Psoas muscle (tissue), 7 donors: ENCODE measurements at regions not wholly inside any gene's neighbourhood (a gene's known extent, or its start where the extent isn't known, plus 50 kb on each side); places are given as distances from the start of the nearest gene placed in this dataset.

ENCODE experiments used
- ATAC-seq, 4 donors: fragments of 200-7000 bp; cut with Tn5 transposase; one replicate each; pipeline ENCODE4 v1.9.1; 2020; ENCODE audit warnings: moderate library complexity in 3 of 4, mild to moderate bottlenecking in 2 of 4
- DNase-seq, 2 donors: peaks; one replicate each; pipeline ENCODE4 v3.0.0-alpha.2; 2020
- H3K27ac ChIP-seq: fragments of 200-600 bp; one replicate; pipeline ENCODE4 v1.8.0; 2022
- H3K27me3 ChIP-seq, 3 donors: fragments of 200-600 bp in 1 of 3; one replicate each; pipeline versions ENCODE4 v1.6.1 to v1.8.0; 2013 to 2022; ENCODE audit warnings: low read length in 2 of 3, mild to moderate bottlenecking in 2 of 3, moderate library complexity in 1 of 3; ENCODE audit not compliant: insufficient read depth in 3 of 3
- H3K36me3 ChIP-seq, 2 donors: fragments of 200-600 bp in 1 of 2; one replicate each; pipeline versions ENCODE4 v1.6.1 to v1.8.0; 2013 to 2022; ENCODE audit warnings: low read depth in 1 of 2, mild to moderate bottlenecking in 1 of 2, moderate library complexity in 1 of 2; ENCODE audit not compliant: insufficient read depth in 1 of 2
- H3K4me1 ChIP-seq: fragments of 200-600 bp; one replicate; pipeline ENCODE4 v1.8.0; 2022
- H3K4me3 ChIP-seq: fragments of 200-600 bp; one replicate; pipeline ENCODE4 v1.8.0; 2022; ENCODE audit warnings: mild to moderate bottlenecking
- H3K9me3 ChIP-seq: fragments of 200-600 bp; one replicate; pipeline ENCODE4 v1.8.0; 2022
- CTCF ChIP-seq: fragments of 200-600 bp; IDR thresholded peaks from one replicate; pipeline ENCODE4 v1.8.0; 2022; ENCODE audit warnings: antibody characterized with exemption
- WGBS, 3 donors: extraction: QIAGEN DNeasy Blood & Tissue Kit; methylation state at CpG; one replicate each; pipeline versions ENCODE4 v1.1.6 to v1.1.7; 2013; 5-methylcytosine and 5-hydroxymethylcytosine counted together
- intact Hi-C, 2 donors: fragments of 100-400 bp; cut with DNase I; formaldehyde crosslinking; loops; one replicate each; pipeline versions ENCODE4 v1.11.0 to v1.14.2; 2022
- donor health status: healthy with polysubstance abuse.
- donor health status: DM: no; HTN: no; CAD: no; lungs with moderate emphysema.
- donor health status: Bipolar disorder and iron deficiency.
- donor health status: healthy.
- donor health status: DM: yes; HTN: yes; CAD: no.
- donor health status: DM: no; HTN: no; CAD: no.
- donor health status: DM: yes; HTN: yes; CAD: no.

- no peak overlapping the region for H3K27ac ChIP-seq
- H3K27me3 ChIP-seq = no peaks in the 10 kb centered on the region
- intact Hi-C loops = no loop called here
- ATAC-seq = no peak
- 56 to 67% (median 61%) methylated on average over 4 of the region's 4 CpGs for WGBS, 3 donors
- H3K4me3 ChIP-seq = no peak overlapping the region
- TF ChIP-seq CTCF = no peak
- no peaks in the 10 kb centered on the region for H3K4me1 ChIP-seq
- peaks cover 3% of the 10 kb centered on the region for H3K9me3 ChIP-seq
- no peak for DNase-seq
- no peaks in the 10 kb centered on the region for H3K36me3 ChIP-seq
Observed at GRCh38 chr16:8099586-8099985, 490.7 kb downstream of the TMEM114 start.

GRCh38 chr16:8098947-8099512 lies 491.3 kb downstream of the TMEM114 start:
- intact Hi-C loops = no loop called here
- H3K4me1 ChIP-seq = no peaks in the 10 kb centered on the region
- no peak for ATAC-seq
- no peak overlapping the region for H3K4me3 ChIP-seq
- DNase-seq = no peak
- no peak overlapping the region for H3K27ac ChIP-seq
- no peaks in the 10 kb centered on the region for H3K36me3 ChIP-seq
- WGBS, 3 donors = 60 to 66% (median 63%) methylated on average over 11 of the region's 11 CpGs
- no peak for TF ChIP-seq CTCF
- H3K9me3 ChIP-seq = peaks cover 3% of the 10 kb centered on the region
- H3K27me3 ChIP-seq = no peaks in the 10 kb centered on the region

- WGBS, 3 donors = 64 to 66% (median 64%) methylated on average over 5 of the region's 5 CpGs
- Histone ChIP-seq H3K9me3 (no peaks in the 10 kb centered on the region), H3K4me1 (no peaks in the 10 kb centered on the region), H3K27ac (no peak overlapping the region), H3K36me3 (no peaks in the 10 kb centered on the region), H3K4me3 (no peak overlapping the region), H3K27me3 (peaks cover 0 to 2% (median 0%) of the 10 kb centered on the region in 3 donors)
- DNase-seq (no peak), ATAC-seq (no peak)
- no peak for TF ChIP-seq CTCF
- intact Hi-C loops = no loop called here
Observed at GRCh38 chr16:8096211-8096610, 494.1 kb downstream of the TMEM114 start.

- ATAC-seq = no peak
- no peaks in the 10 kb centered on the region for H3K4me1 ChIP-seq
- intact Hi-C loops = no loop called here
- H3K27me3 ChIP-seq = peaks cover 0 to 2% (median 0%) of the 10 kb centered on the region in 3 donors
- 85 to 90% (median 89%) methylated on average over 5 of the region's 5 CpGs for WGBS, 3 donors
- no peaks in the 10 kb centered on the region for H3K36me3 ChIP-seq
- no peak for DNase-seq
- TF ChIP-seq CTCF = no peak
- no peaks in the 10 kb centered on the region for H3K9me3 ChIP-seq
- H3K4me3 ChIP-seq = no peak overlapping the region
- H3K27ac ChIP-seq = no peak overlapping the region
Observed at GRCh38 chr16:8094696-8095095, 495.6 kb downstream of the TMEM114 start.

- Histone ChIP-seq H3K4me1 (no peaks in the 10 kb centered on the region), H3K9me3 (no peaks in the 10 kb centered on the region), H3K27ac (no peak overlapping the region), H3K27me3 (peaks cover 0 to 2% (median 0%) of the 10 kb centered on the region in 3 donors), H3K36me3 (no peaks in the 10 kb centered on the region), H3K4me3 (no peak overlapping the region)
- no peak for DNase-seq
- intact Hi-C loops = no loop called here
- no peak for ATAC-seq
- 82 to 87% (median 86%) methylated on average over 2 of the region's 2 CpGs for WGBS, 3 donors
- no peak for TF ChIP-seq CTCF
Observed at GRCh38 chr16:8088820-8089338, 501.4 kb downstream of the TMEM114 start.
